Muscle of leg (tissue), 3 donors: ENCODE measurements at regions not wholly inside any gene's neighbourhood (a gene's known extent, or its start where the extent isn't known, plus 50 kb on each side); places are given as distances from the start of the nearest gene placed in this dataset.

Source experiments
- DNase-seq: peaks from one replicate; pipeline ENCODE4 v3.0.0; 2013
- H3K27ac ChIP-seq: one replicate; pipeline ENCODE4 v1.5.1; 2013; ENCODE audit warnings: mild to moderate bottlenecking, low read length, control low read depth
- H3K27me3 ChIP-seq: one replicate; pipeline ENCODE4 v1.6.1; 2013; ENCODE audit warnings: low read length; ENCODE audit not compliant: control insufficient read depth, insufficient read depth
- H3K36me3 ChIP-seq: one replicate; pipeline ENCODE4 v1.6.1; 2013; ENCODE audit warnings: low read length; ENCODE audit not compliant: control insufficient read depth, insufficient read depth
- H3K4me1 ChIP-seq: one replicate; pipeline ENCODE4 v1.6.1; 2013; ENCODE audit warnings: low read length; ENCODE audit not compliant: control insufficient read depth, insufficient read depth
- H3K4me3 ChIP-seq: one replicate; pipeline ENCODE4 v1.5.1; 2013; ENCODE audit warnings: low read length, control low read depth
- H3K9me3 ChIP-seq: replicated peaks from 2 replicates; pipeline ENCODE4 v1.6.1; 2013; ENCODE audit warnings: low read depth, low read length; ENCODE audit not compliant: control insufficient read depth
- WGBS: methylation state at CpG from one replicate; pipeline ENCODE4 v1.1.5; 2013; ENCODE audit warnings: missing lambda C conversion rate; ENCODE audit not compliant: insufficient coverage; 5-methylcytosine and 5-hydroxymethylcytosine counted together

- H3K4me3 ChIP-seq: no peak overlapping the region
- no peak for DNase-seq
- no peaks in the 10 kb centered on the region for H3K4me1 ChIP-seq
- H3K27me3 ChIP-seq: no peaks in the 10 kb centered on the region
- WGBS: 89% methylated on average over 3 of the region's 4 CpGs
- no peaks in the 10 kb centered on the region for H3K9me3 ChIP-seq
- no peaks in the 10 kb centered on the region for H3K36me3 ChIP-seq
- no peak overlapping the region for H3K27ac ChIP-seq
Observed at GRCh38 chr18:73973972-73974371, 173.7 kb downstream of the FBXO15 start.

- Histone ChIP-seq H3K36me3 (no peaks in the 10 kb centered on the region), H3K4me1 (no peaks in the 10 kb centered on the region), H3K9me3 (no peaks in the 10 kb centered on the region), H3K4me3 (no peak overlapping the region), H3K27ac (no peak overlapping the region), H3K27me3 (no peaks in the 10 kb centered on the region)
- DNase-seq: no peak
- no CpG with 5 or more reads among the region's 2 CpGs for WGBS
Observed at GRCh38 chr18:73966954-73967353, 180.7 kb downstream of the FBXO15 start.

GRCh38 chr18:73962256-73962655, 185.4 kb downstream of the FBXO15 start:
- 40% methylated on average over 2 of the region's 3 CpGs for WGBS
- Histone ChIP-seq H3K4me3 (no peak overlapping the region), H3K27me3 (no peaks in the 10 kb centered on the region), H3K9me3 (no peaks in the 10 kb centered on the region), H3K27ac (no peak overlapping the region), H3K36me3 (no peaks in the 10 kb centered on the region), H3K4me1 (no peaks in the 10 kb centered on the region)
- DNase-seq: no peak

GRCh38 chr18:73961804-73962203, 185.8 kb downstream of the FBXO15 start:
- DNase-seq: no peak
- Histone ChIP-seq H3K27ac (no peak overlapping the region), H3K36me3 (no peaks in the 10 kb centered on the region), H3K4me1 (no peaks in the 10 kb centered on the region), H3K27me3 (no peaks in the 10 kb centered on the region), H3K9me3 (no peaks in the 10 kb centered on the region), H3K4me3 (no peak overlapping the region)

GRCh38 chr18:73959352-73959751, 188.3 kb downstream of the FBXO15 start:
- no peaks in the 10 kb centered on the region for H3K36me3 ChIP-seq
- H3K27me3 ChIP-seq: no peaks in the 10 kb centered on the region
- H3K27ac ChIP-seq: no peak overlapping the region
- 67% methylated on average over 1 of the region's 5 CpGs for WGBS
- H3K9me3 ChIP-seq: no peaks in the 10 kb centered on the region
- no peak overlapping the region for H3K4me3 ChIP-seq
- no peak for DNase-seq
- H3K4me1 ChIP-seq: no peaks in the 10 kb centered on the region

- Histone ChIP-seq H3K4me1 (no peaks in the 10 kb centered on the region), H3K27ac (no peak overlapping the region), H3K36me3 (no peaks in the 10 kb centered on the region), H3K27me3 (no peaks in the 10 kb centered on the region), H3K4me3 (no peak overlapping the region), H3K9me3 (no peaks in the 10 kb centered on the region)
- DNase-seq: no peak
- no CpG with 5 or more reads among the region's 4 CpGs for WGBS
Observed at GRCh38 chr18:73954268-73954667, 193.4 kb downstream of the FBXO15 start.

- WGBS: 53% methylated on average over 3 of the region's 7 CpGs
- H3K27ac ChIP-seq: no peak overlapping the region
- no peak for DNase-seq
- no peaks in the 10 kb centered on the region for H3K27me3 ChIP-seq
- H3K9me3 ChIP-seq: peaks cover 2% of the 10 kb centered on the region
- no peaks in the 10 kb centered on the region for H3K36me3 ChIP-seq
- H3K4me1 ChIP-seq: no peaks in the 10 kb centered on the region
- H3K4me3 ChIP-seq: no peak overlapping the region
Observed at GRCh38 chr18:73952296-73952946, 195.2 kb downstream of the FBXO15 start.

- H3K4me1 ChIP-seq: no peaks in the 10 kb centered on the region
- no peak overlapping the region for H3K27ac ChIP-seq
- H3K4me3 ChIP-seq: no peak overlapping the region
- H3K9me3 ChIP-seq: peaks cover 2% of the 10 kb centered on the region
- H3K27me3 ChIP-seq: no peaks in the 10 kb centered on the region
- no CpG with 5 or more reads among the region's 2 CpGs for WGBS
- H3K36me3 ChIP-seq: no peaks in the 10 kb centered on the region
- no peak for DNase-seq
Observed at GRCh38 chr18:73950116-73950700, 197.4 kb downstream of the FBXO15 start.

- Histone ChIP-seq H3K4me3 (no peak overlapping the region), H3K9me3 (peaks cover 2% of the 10 kb centered on the region), H3K4me1 (no peaks in the 10 kb centered on the region), H3K27me3 (no peaks in the 10 kb centered on the region), H3K36me3 (no peaks in the 10 kb centered on the region), H3K27ac (no peak overlapping the region)
- no CpG with 5 or more reads among the region's 3 CpGs for WGBS
- no peak for DNase-seq
Observed at GRCh38 chr18:73948497-73948896, 199.1 kb downstream of the FBXO15 start.

- whole genome bisulfite sequencing: 25% methylated on average over 4 of the region's 4 CpGs
- H3K9me3 ChIP-seq: peaks cover 2% of the 10 kb centered on the region
- no peak for DNase-seq
- H3K27ac ChIP-seq: no peak overlapping the region
- no peaks in the 10 kb centered on the region for H3K4me1 ChIP-seq
- H3K4me3 ChIP-seq: no peak overlapping the region
- H3K36me3 ChIP-seq: no peaks in the 10 kb centered on the region
- no peaks in the 10 kb centered on the region for H3K27me3 ChIP-seq
Observed at GRCh38 chr18:73948084-73948483, 199.6 kb downstream of the FBXO15 start.
